NB4 (cell line): ENCODE measurements at regions not wholly inside any gene's neighbourhood (a gene's known extent, or its start where the extent isn't known, plus 50 kb on each side); places are given as distances from the start of the nearest gene placed in this dataset.

Experiments
- POLR2A ChIP-seq: IDR thresholded peaks from 2 replicates; pipeline ENCODE4 v1.6.1; 2011; ENCODE audit warnings: mild to moderate bottlenecking; ENCODE audit not compliant: insufficient read length; ENCODE audit errors: extremely low read depth
- TF ChIP-seq, protein P1 (sequence below): IDR thresholded peaks from one replicate; pipeline ENCODE4 v1.5.1; 2012; ENCODE audit warnings: low read depth, low read length

- TF ChIP-seq, protein P1, sequence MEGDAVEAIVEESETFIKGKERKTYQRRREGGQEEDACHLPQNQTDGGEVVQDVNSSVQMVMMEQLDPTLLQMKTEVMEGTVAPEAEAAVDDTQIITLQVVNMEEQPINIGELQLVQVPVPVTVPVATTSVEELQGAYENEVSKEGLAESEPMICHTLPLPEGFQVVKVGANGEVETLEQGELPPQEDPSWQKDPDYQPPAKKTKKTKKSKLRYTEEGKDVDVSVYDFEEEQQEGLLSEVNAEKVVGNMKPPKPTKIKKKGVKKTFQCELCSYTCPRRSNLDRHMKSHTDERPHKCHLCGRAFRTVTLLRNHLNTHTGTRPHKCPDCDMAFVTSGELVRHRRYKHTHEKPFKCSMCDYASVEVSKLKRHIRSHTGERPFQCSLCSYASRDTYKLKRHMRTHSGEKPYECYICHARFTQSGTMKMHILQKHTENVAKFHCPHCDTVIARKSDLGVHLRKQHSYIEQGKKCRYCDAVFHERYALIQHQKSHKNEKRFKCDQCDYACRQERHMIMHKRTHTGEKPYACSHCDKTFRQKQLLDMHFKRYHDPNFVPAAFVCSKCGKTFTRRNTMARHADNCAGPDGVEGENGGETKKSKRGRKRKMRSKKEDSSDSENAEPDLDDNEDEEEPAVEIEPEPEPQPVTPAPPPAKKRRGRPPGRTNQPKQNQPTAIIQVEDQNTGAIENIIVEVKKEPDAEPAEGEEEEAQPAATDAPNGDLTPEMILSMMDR: no peak
- no peak for TF ChIP-seq POLR2A
These were observed 102.8 kb downstream of the TAF11L14 start for GRCh38 chr5:17737092-17737491.
